Astrocyte of the cerebellum (primary cell): ENCODE measurements at regions not wholly inside any gene's neighbourhood (a gene's known extent, or its start where the extent isn't known, plus 50 kb on each side); places are given as distances from the start of the nearest gene placed in this dataset.

Source experiments
- DNase-seq: peaks from one replicate; pipeline ENCODE4 v3.0.0-alpha.2; 2011; ENCODE audit warnings: low read depth
- H3K4me3 ChIP-seq: 2 replicates; pipeline ENCODE4 v1.5.1; 2011; ENCODE audit warnings: mild to moderate bottlenecking, low read depth, low read length, moderate library complexity
- CTCF ChIP-seq: IDR thresholded peaks from 2 replicates; pipeline ENCODE4 v1.5.1; 2012; ENCODE audit warnings: low read length, low read depth, moderate library complexity, mild to moderate bottlenecking; ENCODE audit errors: missing control alignments
- in situ Hi-C: cut with HindIII; loops from 2 replicates; pipeline ENCODE4 v1.10.0; 2017; ENCODE audit warnings: low sequenced_read_pairs

GRCh38 chr20:19861147-19861759 lies 103.2 kb downstream of the RIN2 start:
- TF ChIP-seq CTCF: no peak
- no peak overlapping the region for H3K4me3 ChIP-seq
- in situ Hi-C loops: no loop called here
- no peak for DNase-seq

- in situ Hi-C loops: no loop called here
- TF ChIP-seq CTCF: no peak
- H3K4me3 ChIP-seq: no peak overlapping the region
- no peak for DNase-seq
Measured at GRCh38 chr20:19864130-19864529, 106.1 kb downstream of the RIN2 start.

GRCh38 chr20:19866070-19866469 lies 108.0 kb downstream of the RIN2 start:
- in situ Hi-C loops: no loop called here
- no peak overlapping the region for H3K4me3 ChIP-seq
- DNase-seq: no peak
- TF ChIP-seq CTCF: no peak

- in situ Hi-C loops: no loop called here
- H3K4me3 ChIP-seq: no peak overlapping the region
- DNase-seq: no peak
- TF ChIP-seq CTCF: no peak
Measured at GRCh38 chr20:19867074-19867473, 109.0 kb downstream of the RIN2 start.

GRCh38 chr20:19867940-19868371 lies 109.9 kb downstream of the RIN2 start:
- in situ Hi-C loops: no loop called here
- DNase-seq: no peak
- H3K4me3 ChIP-seq: no peak overlapping the region
- no peak for TF ChIP-seq CTCF

- no peak overlapping the region for H3K4me3 ChIP-seq
- no peak for TF ChIP-seq CTCF
- in situ Hi-C loops: no loop called here
- DNase-seq: no peak
Measured at GRCh38 chr20:19868441-19868840, 110.4 kb downstream of the RIN2 start.
